ENCODE measurements at regions not wholly inside any gene's neighbourhood (a gene's known extent, or its start where the extent isn't known, plus 50 kb on each side); places are given as distances from the start of the nearest gene placed in this dataset.

DNA sequence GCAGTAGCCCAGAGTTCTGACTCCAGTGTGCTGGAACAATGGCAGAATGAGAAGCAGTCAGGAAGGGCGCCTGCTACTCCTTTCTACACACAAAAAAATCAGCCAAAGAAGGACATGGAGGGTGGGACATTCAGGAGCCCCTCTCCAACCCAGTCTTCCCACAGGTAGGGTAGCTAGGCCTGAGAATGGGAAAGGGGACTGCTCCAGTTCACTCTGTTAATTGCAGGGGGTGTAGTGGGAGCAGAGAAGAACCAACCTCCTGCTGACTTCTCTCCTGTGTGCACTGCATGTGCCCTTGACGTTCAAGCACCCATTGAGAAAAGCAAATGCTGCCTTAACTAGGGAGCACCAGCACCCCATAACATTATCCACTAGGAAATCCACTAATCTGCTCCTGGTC is 119.1 kb upstream of the IRX6 start:
- no peak overlapping the region for H3K4me3 ChIP-seq (ENCODE audit: low read length in 2 of 2)
- H3K27ac ChIP-seq (ENCODE audit: low read depth in 1 of 2, low read length in 2 of 2) = no peak overlapping the region
- WGBS, 2 donors = 77 to 80% methylated on average over 2 of the region's 2 CpGs
- no peaks in the 10 kb centered on the region for H3K36me3 ChIP-seq (ENCODE audit: control insufficient read depth in 1 of 2, insufficient read depth in 2 of 2, low read length in 1 of 2)
- intact Hi-C loops (cut with DNase I) = no loop called here
- no peak for DNase-seq
- no peaks in the 10 kb centered on the region for H3K4me1 ChIP-seq (ENCODE audit: control insufficient read depth in 1 of 2, insufficient read depth in 2 of 2, low read length in 2 of 2)
- no peak for ATAC-seq (ENCODE audit: low FRiP score)
- H3K9me3 ChIP-seq (ENCODE audit: control insufficient read depth, low read length) = no peaks in the 10 kb centered on the region
- H3K27me3 ChIP-seq (ENCODE audit: control insufficient read depth in 1 of 2, insufficient read depth in 2 of 2, low read length in 1 of 2) = no peaks in the 10 kb centered on the region

DNA sequence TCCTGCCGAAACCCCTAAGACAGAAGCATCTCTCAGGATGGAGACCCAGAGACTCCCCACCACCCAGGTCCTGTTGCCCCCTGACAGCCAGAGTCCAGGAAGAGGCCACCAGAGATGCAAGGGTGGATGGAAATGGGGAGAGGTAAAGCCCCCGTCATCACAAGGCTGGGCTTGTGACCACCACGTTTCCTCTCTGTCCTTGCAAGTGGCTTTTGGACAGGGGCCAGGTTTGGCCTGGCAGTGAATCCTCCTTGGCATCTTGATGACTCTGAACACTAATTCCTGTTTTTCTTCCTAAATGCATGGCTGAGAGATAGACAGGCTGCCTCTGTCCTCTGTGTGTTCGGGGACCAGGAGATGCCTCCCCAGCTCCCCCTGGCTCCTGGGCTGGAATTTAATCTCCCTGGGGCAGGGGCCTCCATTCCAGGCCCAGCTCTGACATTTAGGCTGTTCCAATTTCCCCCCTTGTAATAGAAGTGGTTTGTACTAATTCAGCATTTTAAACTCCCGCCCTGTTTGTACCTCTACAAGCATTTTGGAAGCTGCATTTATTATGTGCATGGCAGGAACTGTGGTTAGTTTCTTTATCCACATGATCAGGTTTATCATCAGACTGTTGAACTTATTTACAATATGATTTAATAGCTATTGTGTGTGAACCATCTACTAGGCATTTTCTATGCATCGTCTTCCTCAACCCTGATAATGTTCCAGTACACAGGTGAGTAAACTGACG is 116.1 kb upstream of the IRX6 start:
- WGBS, 2 donors = 60 to 65% methylated on average over 7 of the region's 7 CpGs
- no peak overlapping the region for H3K4me3 ChIP-seq (ENCODE audit: low read length in 2 of 2)
- intact Hi-C loops (cut with DNase I) = no loop called here
- ATAC-seq (ENCODE audit: low FRiP score) (no peak), DNase-seq (no peak)
- H3K9me3 ChIP-seq (ENCODE audit: control insufficient read depth, low read length) = no peaks in the 10 kb centered on the region
- H3K36me3 ChIP-seq (ENCODE audit: control insufficient read depth in 1 of 2, insufficient read depth in 2 of 2, low read length in 1 of 2) = no peaks in the 10 kb centered on the region
- no peaks in the 10 kb centered on the region for H3K27me3 ChIP-seq (ENCODE audit: control insufficient read depth in 1 of 2, insufficient read depth in 2 of 2, low read length in 1 of 2)
- H3K27ac ChIP-seq (ENCODE audit: low read depth in 1 of 2, low read length in 2 of 2) = no peak overlapping the region
- H3K4me1 ChIP-seq (ENCODE audit: control insufficient read depth in 1 of 2, insufficient read depth in 2 of 2, low read length in 2 of 2) = no peaks in the 10 kb centered on the region

DNA sequence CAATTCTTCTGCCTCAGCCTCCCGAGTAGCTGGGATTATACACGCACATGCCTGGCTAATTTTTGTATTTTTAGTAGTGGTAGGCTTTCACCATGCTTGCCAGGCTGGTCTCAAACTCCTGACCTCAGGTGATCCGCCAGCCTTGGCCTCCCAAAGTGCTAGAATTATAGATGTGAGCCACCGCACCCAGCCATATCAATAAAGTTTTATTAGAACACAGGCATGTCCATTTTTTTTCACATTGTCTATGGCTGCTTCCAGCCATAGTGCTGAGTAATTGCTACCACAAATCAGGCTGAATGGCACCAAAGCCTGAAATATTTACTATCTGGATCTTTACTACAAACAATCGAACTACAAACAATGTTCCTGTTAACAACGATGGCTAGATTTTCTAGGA is 114.4 kb upstream of the IRX6 start:
- no peak overlapping the region for H3K4me3 ChIP-seq (ENCODE audit: low read length in 2 of 2)
- no peaks in the 10 kb centered on the region for H3K27me3 ChIP-seq (ENCODE audit: control insufficient read depth in 1 of 2, insufficient read depth in 2 of 2, low read length in 1 of 2)
- no peaks in the 10 kb centered on the region for H3K36me3 ChIP-seq (ENCODE audit: control insufficient read depth in 1 of 2, insufficient read depth in 2 of 2, low read length in 1 of 2)
- intact Hi-C loops (cut with DNase I) = no loop called here
- ATAC-seq (ENCODE audit: low FRiP score) (no peak), DNase-seq (no peak)
- no peaks in the 10 kb centered on the region for H3K9me3 ChIP-seq (ENCODE audit: control insufficient read depth, low read length)
- WGBS, 2 donors = 86 to 88% methylated on average over 6 of the region's 6 CpGs
- H3K4me1 ChIP-seq (ENCODE audit: control insufficient read depth in 1 of 2, insufficient read depth in 2 of 2, low read length in 2 of 2) = no peaks in the 10 kb centered on the region
- no peak overlapping the region for H3K27ac ChIP-seq (ENCODE audit: low read depth in 1 of 2, low read length in 2 of 2)

DNA sequence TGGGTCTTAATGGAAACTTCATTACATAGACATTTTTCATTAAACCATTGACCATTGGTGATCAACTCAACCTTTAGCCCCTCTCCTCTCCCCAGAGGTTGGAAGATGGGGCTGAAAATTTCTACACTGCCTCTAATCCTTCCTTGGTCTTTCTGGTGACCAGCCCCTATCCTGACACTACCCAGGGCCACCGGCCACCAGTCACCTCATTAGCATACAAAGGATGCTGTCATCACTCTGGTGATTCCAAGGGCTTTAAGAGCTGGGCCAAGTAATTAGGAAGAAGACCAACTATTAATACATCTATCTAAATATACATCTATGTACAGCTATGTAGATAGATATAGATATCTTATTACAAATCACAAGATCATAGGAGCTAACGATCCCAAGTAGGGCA is 111.2 kb upstream of the IRX6 start:
- no peaks in the 10 kb centered on the region for H3K36me3 ChIP-seq (ENCODE audit: control insufficient read depth in 1 of 2, insufficient read depth in 2 of 2, low read length in 1 of 2)
- no peak overlapping the region for H3K27ac ChIP-seq (ENCODE audit: low read depth in 1 of 2, low read length in 2 of 2)
- no peaks in the 10 kb centered on the region for H3K9me3 ChIP-seq (ENCODE audit: control insufficient read depth, low read length)
- no peak for ATAC-seq (ENCODE audit: low FRiP score)
- intact Hi-C loops (cut with DNase I) = no loop called here
- H3K27me3 ChIP-seq (ENCODE audit: control insufficient read depth in 1 of 2, insufficient read depth in 2 of 2, low read length in 1 of 2) = no peaks in the 10 kb centered on the region
- no peak overlapping the region for H3K4me3 ChIP-seq (ENCODE audit: low read length in 2 of 2)
- DNase-seq = no peak
- no peaks in the 10 kb centered on the region for H3K4me1 ChIP-seq (ENCODE audit: control insufficient read depth in 1 of 2, insufficient read depth in 2 of 2, low read length in 2 of 2)
- 66 to 96% methylated on average over 2 of the region's 2 CpGs for WGBS, 2 donors

DNA sequence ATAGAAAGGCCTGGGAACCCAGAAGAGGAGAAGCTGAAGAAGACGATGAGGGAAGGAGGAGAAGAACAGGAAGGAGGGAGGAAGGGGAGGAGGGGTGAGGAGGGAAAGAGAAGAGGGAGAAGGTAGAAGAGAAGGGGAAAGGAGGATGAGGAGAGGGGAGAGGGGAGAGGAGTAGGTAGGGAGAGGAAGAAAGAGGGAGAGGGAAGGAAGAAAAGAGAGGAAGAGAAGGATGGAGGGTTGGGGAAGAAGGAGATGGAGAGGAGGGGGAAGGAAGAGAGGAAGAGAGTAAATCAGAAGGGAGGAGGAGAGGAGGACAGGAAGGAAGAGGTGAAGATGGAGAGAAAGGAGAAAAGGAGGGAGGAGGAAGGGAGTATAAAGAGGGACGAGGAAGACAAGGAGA is 109.6 kb upstream of the IRX6 start:
- intact Hi-C loops (cut with DNase I) = no loop called here
- Histone ChIP-seq H3K9me3 (ENCODE audit: control insufficient read depth, low read length) (no peaks in the 10 kb centered on the region), H3K4me3 (ENCODE audit: low read length in 2 of 2) (no peak overlapping the region), H3K4me1 (ENCODE audit: control insufficient read depth in 1 of 2, insufficient read depth in 2 of 2, low read length in 2 of 2) (no peaks in the 10 kb centered on the region), H3K36me3 (ENCODE audit: control insufficient read depth in 1 of 2, insufficient read depth in 2 of 2, low read length in 1 of 2) (no peaks in the 10 kb centered on the region), H3K27me3 (ENCODE audit: control insufficient read depth in 1 of 2, insufficient read depth in 2 of 2, low read length in 1 of 2) (no peaks in the 10 kb centered on the region), H3K27ac (ENCODE audit: low read depth in 1 of 2, low read length in 2 of 2) (no peak overlapping the region)
- 28 to 50% methylated on average over 2 of the region's 2 CpGs for WGBS, 2 donors
- DNase-seq = no peak
- no peak for ATAC-seq (ENCODE audit: low FRiP score)

DNA sequence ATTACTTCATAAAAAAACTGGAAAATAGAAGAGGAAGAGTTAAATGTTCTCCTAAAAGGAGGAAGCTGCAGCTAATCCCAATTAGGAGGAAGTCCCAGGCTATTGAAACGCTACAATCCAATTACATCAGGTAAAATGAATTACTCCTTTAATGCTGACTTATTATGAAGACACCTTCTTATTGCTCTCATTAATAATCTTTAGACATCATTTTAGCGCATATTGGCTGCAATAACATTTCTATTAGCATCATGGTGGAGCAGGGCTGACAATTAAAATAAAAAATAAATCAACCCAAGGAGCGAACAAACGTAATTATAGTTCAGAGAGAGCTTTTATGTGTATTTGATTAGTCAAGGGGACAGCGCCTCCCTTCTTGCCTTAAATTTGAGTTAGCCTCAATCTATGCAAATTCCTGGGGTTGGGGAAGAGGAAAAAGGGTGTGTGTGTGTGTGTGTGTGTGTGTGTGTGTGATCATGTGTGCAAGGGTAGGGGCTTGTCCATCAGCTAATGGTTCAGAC is 109.0 kb upstream of the IRX6 start:
- WGBS, 2 donors = 74 to 82% methylated on average over 5 of the region's 5 CpGs
- no peaks in the 10 kb centered on the region for H3K4me1 ChIP-seq (ENCODE audit: control insufficient read depth in 1 of 2, insufficient read depth in 2 of 2, low read length in 2 of 2)
- no peak for DNase-seq

DNA sequence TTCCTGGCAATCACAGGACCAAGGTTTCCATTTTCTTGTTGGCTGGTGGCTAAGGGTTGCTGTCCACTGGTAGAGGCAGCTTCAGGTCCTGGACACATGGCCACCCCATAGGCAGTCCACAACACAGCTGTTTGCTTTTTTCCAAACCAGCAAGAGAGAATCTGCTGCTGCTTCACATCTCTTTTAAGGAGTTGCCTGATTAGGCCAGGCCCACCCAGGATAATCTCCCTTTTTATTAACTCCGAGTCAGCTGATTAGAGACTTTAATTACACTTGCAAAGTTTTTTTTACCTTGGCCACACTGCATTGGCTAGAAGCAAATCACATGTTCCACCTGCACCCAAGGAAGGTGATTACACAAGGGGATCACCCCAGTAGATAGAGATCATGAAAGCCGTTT is 106.6 kb upstream of the IRX6 start:
- Histone ChIP-seq H3K9me3 (ENCODE audit: control insufficient read depth, low read length) (no peaks in the 10 kb centered on the region), H3K27me3 (ENCODE audit: control insufficient read depth in 1 of 2, insufficient read depth in 2 of 2, low read length in 1 of 2) (no peaks in the 10 kb centered on the region), H3K36me3 (ENCODE audit: control insufficient read depth in 1 of 2, insufficient read depth in 2 of 2, low read length in 1 of 2) (no peaks in the 10 kb centered on the region), H3K4me1 (ENCODE audit: control insufficient read depth in 1 of 2, insufficient read depth in 2 of 2, low read length in 2 of 2) (no peaks in the 10 kb centered on the region), H3K27ac (ENCODE audit: low read depth in 1 of 2, low read length in 2 of 2) (no peak overlapping the region), H3K4me3 (ENCODE audit: low read length in 2 of 2) (no peak overlapping the region)
- no peak for DNase-seq
- no peak for ATAC-seq (ENCODE audit: low FRiP score)
- 45 to 90% methylated on average over 2 of the region's 2 CpGs for WGBS, 2 donors
- intact Hi-C loops (cut with DNase I) = no loop called here

More for the DNA sequence above, 109.0 kb upstream of the IRX6 start:
- H3K27me3 ChIP-seq (ENCODE audit: control insufficient read depth in 1 of 2, insufficient read depth in 2 of 2, low read length in 1 of 2) = no peaks in the 10 kb centered on the region
- intact Hi-C loops (cut with DNase I) = no loop called here
- no peak overlapping the region for H3K27ac ChIP-seq (ENCODE audit: low read depth in 1 of 2, low read length in 2 of 2)
- no peak overlapping the region for H3K4me3 ChIP-seq (ENCODE audit: low read length in 2 of 2)
- H3K9me3 ChIP-seq (ENCODE audit: control insufficient read depth, low read length) = no peaks in the 10 kb centered on the region
- no peaks in the 10 kb centered on the region for H3K36me3 ChIP-seq (ENCODE audit: control insufficient read depth in 1 of 2, insufficient read depth in 2 of 2, low read length in 1 of 2)
- ATAC-seq (ENCODE audit: low FRiP score) = no peak

DNA sequence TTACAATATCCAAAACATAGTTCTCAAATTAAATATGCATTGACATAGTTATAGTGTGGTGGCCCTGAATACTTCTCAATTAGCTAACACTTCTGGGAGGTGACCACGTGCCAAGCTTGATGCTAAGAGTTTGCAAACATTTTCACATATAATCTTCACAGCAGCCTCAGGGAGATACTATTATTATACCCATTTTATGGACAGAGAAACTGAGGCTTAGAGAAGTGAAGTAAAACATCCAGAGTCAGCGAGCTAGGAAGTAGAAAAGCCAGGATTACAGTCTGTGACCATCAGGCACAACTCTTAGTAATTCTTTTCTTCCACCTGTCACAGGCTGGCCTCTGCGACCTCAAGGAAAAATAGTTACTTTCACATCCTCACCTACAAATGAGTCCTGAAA is 102.2 kb upstream of the IRX6 start:
- DNase-seq (no peak), ATAC-seq (ENCODE audit: low FRiP score) (no peak)
- intact Hi-C loops (cut with DNase I) = no loop called here
- Histone ChIP-seq H3K9me3 (ENCODE audit: control insufficient read depth, low read length) (peaks cover 1% of the 10 kb centered on the region), H3K4me3 (ENCODE audit: low read length in 2 of 2) (no peak overlapping the region), H3K36me3 (ENCODE audit: control insufficient read depth in 1 of 2, insufficient read depth in 2 of 2, low read length in 1 of 2) (no peaks in the 10 kb centered on the region), H3K27ac (ENCODE audit: low read depth in 1 of 2, low read length in 2 of 2) (no peak overlapping the region), H3K27me3 (ENCODE audit: control insufficient read depth in 1 of 2, insufficient read depth in 2 of 2, low read length in 1 of 2) (no peaks in the 10 kb centered on the region), H3K4me1 (ENCODE audit: control insufficient read depth in 1 of 2, insufficient read depth in 2 of 2, low read length in 2 of 2) (no peaks in the 10 kb centered on the region)
- WGBS, 2 donors = 80 to 83% methylated on average over 3 of the region's 3 CpGs

DNA sequence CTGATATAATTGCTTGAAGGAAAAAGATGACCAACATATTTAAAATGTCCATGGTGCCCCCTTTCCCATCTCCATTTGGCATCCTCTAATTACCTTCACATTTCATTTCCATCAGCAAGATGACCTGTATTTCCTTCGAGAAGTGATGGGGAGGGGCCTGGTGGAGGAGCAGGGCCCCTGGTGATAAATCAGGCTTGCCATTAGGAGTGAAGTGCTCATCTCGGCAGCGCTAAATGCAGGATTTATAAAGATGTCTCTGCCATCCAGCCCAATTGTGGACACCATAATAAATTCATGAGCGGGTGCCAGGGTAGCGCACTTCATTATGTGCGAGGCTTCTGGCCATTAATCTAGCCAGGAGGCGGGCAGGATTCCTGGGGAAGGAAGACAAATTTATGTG is 101.5 kb upstream of the IRX6 start:
- Histone ChIP-seq H3K4me1 (ENCODE audit: control insufficient read depth in 1 of 2, insufficient read depth in 2 of 2, low read length in 2 of 2) (no peaks in the 10 kb centered on the region), H3K27me3 (ENCODE audit: control insufficient read depth in 1 of 2, insufficient read depth in 2 of 2, low read length in 1 of 2) (no peaks in the 10 kb centered on the region), H3K27ac (ENCODE audit: low read depth in 1 of 2, low read length in 2 of 2) (no peak overlapping the region), H3K4me3 (ENCODE audit: low read length in 2 of 2) (no peak overlapping the region), H3K36me3 (ENCODE audit: control insufficient read depth in 1 of 2, insufficient read depth in 2 of 2, low read length in 1 of 2) (no peaks in the 10 kb centered on the region), H3K9me3 (ENCODE audit: control insufficient read depth, low read length) (peaks cover 1% of the 10 kb centered on the region)
- intact Hi-C loops (cut with DNase I) = no loop called here
- no peak for ATAC-seq (ENCODE audit: low FRiP score)
- WGBS, 2 donors = 34 to 43% methylated on average over 7 of the region's 7 CpGs
- DNase-seq = no peak
